Stimulated activated CD4-positive, alpha-beta T cell treated with anti-CD3 and anti-CD28 coated beads, Interleukin-2, amount 100 ng/mL, for 48 hours (primary cell): ENCODE measurements at regions not wholly inside any gene's neighbourhood (a gene's known extent, or its start where the extent isn't known, plus 50 kb on each side); places are given as distances from the start of the nearest gene placed in this dataset.

Experiments used
- DNase-seq, 2 donors: peaks; one replicate each; pipeline ENCODE4 v3.0.0-alpha.2; 2020

DNA sequence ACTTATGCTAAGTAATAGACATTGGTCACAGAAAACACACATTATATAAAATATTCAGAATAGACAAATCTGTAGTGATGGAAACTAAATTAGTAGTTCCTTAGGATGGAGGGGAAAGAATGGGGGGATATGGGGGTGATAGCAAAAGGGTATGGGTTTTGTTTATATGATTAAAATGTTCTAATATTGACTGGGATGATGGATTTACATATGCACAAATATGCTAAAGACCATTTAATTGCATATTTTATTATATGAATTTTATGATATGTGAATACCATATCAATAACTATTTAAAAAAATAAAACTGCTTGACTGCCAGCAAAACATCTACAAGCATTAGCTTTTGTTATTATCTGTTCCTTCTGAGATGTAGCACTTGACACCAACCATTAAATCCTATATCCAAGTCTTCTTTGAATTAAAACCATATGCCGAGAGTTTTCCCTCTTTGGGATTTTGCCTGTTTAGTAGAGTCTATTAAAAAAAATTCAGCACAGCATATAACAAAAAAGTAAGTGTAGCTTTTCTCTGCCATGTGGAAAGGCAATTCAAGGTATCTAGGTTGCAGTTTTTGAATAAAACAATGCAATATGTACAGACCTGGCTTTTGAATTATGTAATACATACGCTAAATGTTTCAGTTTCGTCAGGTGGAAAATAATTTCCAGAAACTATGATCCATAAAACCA lies 2584.1 kb upstream of the PCDH20 start:
- DNase-seq: no peak

DNA sequence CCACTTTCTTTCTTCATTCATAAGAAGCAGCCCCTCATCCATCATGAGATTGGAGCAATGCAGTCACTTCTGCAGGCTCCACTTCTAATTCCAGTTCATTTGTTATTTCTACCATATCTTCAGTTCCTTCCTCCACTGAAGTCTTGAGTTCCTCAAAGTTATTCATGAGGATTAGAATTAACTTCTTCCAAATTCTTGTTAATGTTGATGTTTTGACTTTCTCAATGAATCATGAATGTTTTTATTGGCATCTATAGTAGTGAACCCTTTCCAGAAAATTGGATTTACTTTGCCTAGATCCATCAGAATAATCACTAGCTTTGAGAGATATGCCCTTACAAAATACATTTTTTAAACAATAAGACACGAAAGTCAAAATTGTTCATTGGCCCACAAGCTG lies 2567.7 kb upstream of the PCDH20 start:
- no peak for DNase-seq

DNA sequence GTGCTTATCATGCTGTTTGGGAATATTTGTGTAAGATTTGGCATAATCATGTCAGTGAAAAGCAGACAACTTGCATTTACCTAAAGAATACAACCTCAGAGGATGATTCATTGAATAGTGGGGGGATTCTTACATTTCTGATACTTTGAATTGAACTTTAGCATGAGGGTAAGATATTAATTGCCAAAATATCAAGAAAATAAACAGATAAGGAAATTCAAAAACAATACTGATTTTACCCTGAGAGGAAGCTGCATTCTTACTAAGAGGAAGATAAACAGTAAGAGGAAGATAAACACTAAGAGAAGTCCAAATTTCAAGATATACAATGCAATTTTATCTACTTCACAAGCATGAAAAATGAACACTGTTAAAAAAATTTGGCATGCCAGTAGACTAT lies 2564.3 kb upstream of the PCDH20 start:
- no peak for DNase-seq

DNA sequence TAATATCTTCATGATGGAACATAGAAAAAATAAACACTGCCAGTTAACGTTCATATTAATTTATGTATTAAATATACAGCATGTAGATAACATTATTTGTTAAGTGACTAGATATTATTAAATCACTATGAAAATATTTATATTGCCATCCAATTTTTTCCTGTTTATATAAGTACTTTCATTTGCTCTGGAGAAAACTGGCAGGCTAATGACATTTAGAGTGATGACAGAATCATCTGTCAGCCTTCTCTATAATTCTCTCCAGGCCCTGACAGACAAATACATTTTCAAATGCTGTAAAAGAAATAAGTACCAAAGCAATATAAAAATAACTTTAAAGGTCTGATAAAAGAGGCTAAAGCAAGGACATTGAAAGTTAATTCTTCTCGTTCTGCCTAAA lies 2556.7 kb upstream of the PCDH20 start:
- no peak for DNase-seq

DNA sequence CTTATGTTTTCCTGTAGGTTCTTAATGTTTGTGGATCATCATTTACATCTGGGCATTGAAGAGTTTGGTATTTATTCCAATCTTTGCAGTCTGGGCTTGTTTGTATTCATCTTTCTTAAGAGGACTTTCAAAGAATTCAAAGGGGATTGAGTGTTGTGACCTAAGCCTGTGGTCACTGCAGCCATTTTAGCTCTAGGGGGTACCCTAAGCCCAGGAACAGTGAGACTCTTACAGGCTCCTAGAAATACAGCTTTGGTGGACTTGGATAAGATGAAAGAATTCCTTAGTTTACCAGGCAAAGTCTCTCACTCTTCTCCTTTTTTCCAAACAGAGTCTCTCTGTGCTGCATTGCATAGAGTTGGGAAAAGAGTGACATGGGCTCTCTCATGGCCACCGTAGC lies 2539.0 kb upstream of the PCDH20 start:
- no peak for DNase-seq

DNA sequence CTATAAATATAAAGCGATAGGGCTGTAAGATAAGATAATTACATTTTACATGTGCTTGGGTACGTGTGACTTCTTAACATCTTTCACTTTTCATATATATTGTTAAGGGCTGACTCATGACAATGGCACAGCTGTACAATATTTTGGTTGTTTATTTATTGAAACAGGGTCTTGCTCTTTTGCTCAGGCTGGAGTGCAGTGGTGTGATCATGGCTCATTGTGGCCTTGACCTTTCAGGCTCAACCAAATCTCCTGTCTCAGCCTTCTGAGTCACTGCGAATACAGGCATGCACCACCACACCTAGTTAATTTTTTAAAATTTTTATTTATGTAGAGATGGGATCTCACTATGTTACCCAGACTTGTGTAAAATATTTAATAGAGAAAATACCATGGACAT lies 2532.4 kb upstream of the PCDH20 start:
- no peak for DNase-seq

DNA sequence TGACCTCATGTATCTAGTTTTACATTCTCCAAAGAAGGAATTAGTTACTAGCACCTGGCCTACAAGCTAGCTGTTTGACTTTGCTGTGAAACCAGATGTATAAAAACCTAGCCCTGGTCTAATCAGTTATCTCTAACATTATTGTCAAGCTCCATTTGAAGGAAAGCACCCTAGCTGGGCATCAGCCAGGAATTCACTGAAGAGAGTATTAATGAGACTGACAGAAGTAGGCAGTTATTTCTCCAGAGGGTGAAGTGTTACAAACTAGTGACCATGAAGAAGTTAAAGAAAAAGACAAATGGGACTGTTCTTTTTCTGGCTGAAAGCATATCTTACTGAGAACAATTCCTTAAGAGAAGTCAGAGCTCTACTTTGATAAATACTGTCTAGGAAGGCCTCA lies 2529.3 kb upstream of the PCDH20 start:
- no peak for DNase-seq

DNA sequence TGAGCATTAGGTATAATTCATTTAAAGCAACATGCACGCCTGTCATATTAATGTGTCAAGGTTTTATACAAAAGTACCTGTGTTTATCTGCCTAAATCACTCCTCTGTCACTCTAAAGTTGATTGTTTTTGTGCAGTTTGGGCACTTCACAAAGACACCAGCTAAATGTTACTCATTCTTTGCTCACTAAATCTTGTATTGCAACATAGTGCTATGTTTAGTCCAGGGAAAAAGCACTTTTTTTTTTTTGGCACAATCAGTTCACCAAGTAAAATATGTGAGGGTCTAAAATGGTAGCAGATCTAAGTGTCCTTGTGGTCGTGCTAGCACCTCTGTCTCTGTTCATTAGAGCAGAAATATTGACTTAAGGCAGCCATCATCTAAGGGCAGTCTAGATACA lies 2526.7 kb upstream of the PCDH20 start:
- no peak for DNase-seq

DNA sequence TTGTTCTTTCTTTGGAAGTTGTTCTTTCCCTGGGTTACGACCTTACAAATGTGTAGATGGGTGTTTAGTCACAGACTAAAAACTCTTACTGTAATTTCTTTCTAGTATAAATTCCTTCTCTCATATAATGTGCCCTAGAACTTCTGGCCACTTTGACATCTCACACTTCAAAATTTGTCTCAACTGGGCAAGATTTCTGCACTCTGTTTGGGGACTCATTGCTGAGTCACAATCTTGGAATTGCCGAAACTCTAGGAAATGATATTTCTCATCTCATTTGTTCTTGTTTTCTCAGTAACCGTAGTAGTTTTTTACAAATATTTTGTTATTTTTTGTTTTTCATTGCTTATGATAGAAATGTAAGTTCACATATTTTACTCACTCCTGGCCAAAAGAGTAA lies 2523.2 kb upstream of the PCDH20 start:
- DNase-seq: no peak

DNA sequence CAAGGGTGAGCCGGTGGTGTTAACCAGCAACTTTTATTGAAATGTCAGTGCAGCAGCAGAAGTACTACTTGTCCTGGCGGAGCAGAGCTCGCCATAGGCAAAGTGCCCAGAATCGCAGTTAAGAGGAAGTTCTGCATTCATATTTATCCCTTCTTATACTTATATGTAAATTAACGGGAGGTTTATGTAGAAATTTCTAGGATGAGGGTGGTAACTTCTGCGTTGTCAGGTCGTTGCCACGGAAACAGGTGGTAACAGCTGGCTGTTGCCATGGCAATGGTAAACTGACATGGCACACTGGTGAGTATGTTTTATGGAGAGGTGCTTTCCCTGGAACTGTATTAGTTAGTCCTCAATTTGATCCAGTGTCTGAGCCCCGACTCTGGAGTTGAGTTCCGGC lies 2494.9 kb upstream of the PCDH20 start:
- no peak for DNase-seq

DNA sequence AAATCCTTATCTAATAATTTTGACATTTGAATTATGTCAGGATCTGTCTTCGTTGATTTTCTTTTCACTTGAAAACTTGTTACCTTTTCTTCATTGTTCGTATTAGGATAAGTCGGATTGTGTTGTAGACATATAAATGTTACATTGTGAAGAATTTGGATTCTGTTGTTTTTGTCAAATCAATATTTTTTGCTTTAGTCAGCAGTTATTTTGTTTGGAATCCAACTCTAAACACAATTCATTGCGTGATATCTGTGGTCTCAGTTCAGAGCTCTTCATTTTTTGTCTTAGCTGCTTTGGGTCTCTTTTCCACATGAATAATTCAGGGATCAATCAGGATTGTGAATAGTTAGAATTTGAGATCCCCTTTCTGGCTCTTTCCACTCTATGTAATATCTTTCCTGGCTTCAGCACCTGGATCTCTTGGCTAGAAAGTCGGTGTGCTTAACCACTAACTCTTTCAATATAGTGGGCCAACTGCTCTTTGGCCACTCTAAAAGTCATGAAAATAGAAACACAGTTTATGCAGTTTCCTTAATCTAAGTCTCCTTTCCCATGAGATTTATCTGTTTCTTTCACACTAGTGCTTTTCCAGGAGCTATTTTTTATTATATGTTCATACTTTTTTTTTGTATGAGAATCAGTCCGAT lies 2494.2 kb upstream of the PCDH20 start:
- no peak for DNase-seq

DNA sequence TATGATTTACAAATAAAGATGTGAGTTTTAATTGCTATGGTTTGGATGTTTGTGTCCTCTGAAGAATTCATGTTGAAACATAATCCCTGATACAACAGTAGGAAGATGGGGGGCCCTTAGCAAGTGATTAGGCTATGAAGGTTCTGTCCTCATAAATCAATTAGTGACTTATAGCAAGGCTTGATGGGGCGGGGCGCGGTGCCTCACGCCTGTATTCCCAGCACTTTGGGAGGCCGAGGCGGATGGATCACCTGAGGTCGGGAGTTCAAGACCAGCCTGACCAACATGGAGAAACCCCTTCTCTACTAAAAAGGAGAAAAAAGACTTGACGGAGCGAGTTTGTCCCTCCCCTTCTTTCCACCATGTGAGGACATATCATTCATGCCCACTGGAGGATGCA lies 2486.5 kb upstream of the PCDH20 start:
- DNase-seq: no peak

DNA sequence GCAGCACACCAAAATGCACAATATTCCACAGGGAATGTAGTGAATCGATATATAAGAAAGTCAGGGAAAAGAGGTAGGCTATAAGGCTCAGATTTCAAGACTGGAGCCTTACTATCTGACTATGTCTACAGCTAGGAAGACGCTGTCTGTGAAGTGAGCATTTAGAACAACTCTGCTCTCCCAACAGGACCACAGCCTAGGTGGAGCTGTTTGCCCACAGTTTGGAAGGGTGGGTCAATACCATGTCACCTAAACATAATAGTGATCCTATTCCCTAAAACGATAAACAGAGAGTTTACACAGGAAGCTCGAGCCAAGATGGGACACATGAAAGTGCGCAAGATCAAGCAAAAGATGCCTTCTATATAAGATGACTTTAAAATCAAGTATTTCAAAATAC lies 2486.0 kb upstream of the PCDH20 start:
- no peak for DNase-seq

DNA sequence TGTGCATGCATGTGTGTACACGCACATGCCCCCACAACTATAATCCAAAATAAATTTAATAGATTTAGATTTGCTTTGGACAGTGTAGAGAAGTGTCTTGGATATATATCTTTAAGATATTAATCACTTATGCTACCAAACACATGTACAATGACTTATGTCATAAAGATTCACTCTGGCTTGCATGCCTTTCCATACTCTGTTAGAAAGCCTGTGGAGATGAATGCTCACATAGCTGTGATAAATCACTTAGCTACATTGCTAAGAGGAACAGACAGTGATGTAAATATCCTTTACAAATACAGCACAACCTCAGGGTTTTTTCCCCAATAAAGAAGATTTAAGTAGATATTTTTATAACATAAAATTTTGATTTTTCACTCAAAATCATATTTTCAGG lies 2484.8 kb upstream of the PCDH20 start:
- no peak for DNase-seq

DNA sequence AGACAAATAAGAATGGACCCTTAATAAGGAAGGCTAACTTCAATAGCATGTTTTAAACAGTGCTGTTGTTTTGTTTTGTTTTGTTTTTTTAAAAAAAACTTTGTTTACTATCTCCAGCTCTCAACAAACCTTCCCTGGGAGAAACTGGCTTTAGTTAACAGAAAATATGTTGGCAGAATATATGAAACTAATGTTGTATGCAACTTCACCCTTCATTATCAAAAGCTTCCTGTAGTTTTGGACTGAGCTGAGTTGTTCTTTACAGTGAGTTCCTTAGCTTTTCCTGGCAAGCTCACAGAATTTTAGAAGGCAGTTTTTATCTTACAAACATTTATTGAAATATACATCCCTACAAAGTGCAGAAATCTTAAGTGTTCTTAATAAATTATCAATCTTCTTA lies 2480.7 kb upstream of the PCDH20 start:
- DNase-seq: no peak

DNA sequence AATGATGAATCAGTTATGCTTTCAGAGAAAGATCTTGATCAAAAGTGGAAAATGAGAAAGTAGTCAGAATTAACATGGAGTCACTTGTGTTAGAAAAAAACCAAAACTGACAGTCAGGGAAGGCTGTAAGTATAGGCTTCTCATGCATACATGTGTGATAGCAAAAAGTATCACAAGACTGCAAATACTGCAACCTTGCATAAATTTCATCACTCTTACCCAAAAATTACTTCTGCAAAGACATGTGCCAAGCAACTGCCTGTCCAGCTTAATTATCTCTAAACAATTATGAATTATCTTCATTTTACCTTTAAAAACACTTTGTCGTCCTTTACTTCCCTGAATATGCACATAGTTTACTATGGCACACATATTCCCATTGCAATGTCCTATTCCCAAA lies 2466.4 kb upstream of the PCDH20 start:
- DNase-seq: no peak

DNA sequence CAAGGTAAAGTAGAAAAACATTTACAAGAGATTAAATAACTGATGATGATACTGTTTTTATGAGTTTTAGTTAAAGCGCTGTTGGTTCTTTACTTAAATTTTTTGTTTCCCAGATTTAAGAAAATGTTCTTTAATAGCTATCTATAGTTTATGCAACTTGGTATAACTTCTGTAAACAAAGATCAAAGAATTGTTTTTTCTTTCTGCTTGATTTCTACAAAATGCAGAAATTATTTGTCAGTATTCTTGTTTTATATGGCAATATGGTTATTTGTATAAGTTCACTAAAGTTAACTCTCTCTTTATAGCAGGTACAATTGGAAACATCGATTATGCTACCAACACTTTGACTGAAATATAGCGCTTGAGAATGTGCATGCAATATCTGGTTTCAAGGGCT lies 2465.1 kb upstream of the PCDH20 start:
- no peak for DNase-seq

DNA sequence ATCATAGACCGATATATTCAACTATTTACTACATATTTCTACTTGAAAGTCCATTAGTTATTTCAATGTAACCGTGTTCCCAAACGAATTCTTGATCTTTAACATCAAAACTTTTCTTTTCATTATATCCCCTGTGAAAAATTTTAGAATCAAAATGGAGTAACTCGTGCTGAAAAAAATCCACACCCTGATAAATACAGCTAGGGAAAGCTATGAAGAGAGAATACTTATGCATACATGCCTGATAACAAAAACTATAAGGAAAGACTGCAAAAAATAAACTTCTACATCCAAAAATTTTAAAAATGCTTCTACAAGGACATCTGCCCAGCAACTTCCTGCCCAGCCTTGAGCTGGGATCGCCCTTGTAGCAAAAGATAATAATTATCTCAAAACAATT lies 2458.3 kb upstream of the PCDH20 start:
- DNase-seq: no peak

DNA sequence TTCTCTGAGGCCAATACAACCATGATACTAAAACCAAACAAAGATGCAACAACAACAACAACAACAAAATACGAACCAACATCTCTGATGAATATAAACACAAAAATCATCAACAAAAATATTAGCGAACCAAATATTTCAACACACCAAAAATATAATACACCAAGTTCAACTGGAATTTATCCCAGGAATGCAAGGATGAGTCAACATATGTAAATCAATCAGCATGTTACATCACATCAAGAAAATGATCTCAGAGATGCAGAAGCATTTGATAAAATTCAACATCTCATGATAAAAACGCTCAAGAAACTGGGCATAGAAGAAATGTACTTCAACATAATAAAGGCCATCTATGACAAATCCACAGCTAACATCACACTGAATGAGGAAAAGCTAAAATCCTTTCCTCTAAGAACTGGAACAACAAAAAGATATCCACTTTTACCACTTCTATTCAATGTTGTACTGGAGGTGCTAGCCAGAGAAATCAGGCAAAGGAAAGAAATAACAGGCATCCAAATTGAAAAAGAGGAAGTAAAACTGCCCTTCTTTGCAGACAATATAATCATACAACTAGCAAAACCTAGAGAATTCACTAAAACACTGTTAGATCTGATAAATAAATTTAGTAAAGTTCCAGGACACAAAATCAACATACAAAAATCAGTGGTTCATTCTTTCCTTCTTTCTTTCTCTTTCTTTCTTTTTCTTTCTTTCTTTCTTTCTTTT lies 2448.7 kb upstream of the PCDH20 start:
- no peak for DNase-seq

DNA sequence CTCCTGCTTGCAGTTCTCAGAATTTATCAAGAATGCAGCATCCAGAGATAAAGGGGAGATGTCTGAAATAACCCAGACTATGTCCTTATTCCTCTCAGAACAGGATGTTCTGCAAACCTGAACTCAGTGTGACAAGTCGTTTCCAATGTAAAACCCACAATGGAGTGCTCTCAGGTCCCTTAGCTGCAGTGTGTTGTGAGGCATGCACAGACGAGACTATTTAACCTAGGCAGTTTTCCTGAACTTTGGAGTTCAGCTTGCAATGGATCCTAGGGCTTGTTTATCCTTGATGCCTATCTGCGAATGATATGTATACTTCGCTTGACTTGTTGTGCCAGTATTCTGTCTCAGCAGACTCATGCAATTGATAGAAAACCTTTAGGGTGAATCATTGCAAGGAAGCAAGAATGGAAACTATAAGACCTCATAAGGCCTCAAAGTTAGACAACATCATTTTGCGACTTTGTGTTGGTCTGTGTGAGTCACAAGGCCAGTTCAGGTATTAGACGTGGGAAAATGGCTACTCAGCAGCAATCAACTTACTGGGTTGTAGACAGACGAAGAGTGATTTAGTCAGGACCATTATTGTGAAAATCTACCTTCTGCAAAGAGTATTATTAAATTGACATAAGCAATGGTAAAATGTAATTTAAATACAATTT lies 2439.9 kb upstream of the PCDH20 start:
- DNase-seq: no peak

DNA sequence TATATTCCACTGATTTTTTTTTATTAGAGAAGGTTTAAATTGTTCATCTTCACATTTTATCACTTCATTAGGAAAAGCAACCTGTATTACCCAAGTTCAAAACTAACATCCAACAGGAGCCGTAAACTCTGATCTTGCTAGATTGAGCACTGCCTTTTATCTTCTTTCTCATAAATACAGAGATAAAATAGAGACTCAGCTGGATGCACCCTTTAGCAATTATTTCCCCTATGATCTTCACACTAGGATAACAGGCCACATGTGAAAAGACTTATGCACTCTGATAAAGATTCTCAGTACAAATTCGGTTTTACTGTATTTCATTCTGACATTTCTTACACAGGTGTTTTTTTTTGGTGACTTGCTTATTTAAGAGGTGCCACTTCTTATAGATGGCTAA lies 2438.2 kb upstream of the PCDH20 start:
- DNase-seq: no peak

DNA sequence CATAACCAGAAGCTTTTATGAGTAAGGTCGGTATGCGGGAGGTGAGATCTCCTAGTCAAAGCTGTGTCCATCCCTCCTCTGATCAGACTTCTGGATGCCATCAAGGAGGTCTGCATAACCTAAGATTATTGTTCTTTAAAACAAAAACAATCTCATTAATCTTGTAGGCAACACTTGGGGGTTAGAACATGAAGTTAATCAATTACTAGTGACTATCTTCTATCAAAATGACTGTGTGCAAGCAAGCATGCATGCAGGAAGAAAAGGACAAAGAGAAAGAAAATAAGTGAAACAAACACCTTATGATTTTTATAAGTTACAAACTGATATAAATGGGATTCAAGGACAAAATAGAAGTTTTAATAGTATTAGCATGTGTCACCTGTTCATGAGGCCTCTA lies 2435.9 kb upstream of the PCDH20 start:
- no peak for DNase-seq

DNA sequence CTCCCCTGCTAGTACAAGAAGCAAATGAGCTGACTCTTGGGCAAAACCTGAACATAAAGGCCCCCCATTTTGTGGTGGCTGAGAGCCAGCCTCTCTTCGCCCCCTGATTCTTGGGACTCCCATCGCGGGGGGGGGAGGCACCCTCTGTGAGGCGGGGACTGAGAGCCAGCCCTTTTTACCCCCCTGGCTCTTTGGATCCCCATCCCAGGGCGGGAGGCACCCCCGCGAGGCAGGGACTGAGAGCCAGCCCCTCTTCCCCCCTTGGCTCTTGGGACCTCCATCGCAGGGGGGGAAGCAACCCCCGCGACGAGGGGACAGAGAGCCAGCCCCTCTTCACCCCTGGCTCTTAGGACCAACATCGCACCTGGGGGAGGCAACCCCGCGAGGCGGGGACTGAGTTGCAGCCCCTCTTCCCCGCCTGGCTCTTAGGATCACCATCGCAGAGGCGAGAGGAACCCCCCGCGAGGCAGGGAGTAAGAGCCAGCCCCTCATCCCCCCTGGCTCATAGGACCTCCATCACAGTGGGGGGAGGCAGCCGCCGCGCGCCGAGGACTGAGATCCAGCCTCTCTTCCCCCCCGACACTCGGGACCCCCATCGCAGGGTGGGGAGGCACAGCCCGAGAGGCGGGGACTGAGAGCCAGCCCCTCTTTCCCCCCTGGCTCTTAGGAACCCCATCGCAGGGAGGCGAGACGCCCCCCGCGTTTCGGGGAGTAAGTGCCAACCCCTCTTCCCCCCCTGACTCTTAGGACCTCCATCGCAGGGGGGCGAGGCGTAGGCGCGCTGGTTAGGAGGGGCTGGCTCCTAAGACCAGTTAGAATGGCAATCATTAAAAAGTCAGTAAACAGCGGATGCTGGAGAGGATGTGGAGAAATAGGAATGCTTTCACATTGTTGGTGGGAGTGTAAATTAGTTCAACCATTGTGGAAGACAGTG lies 2428.4 kb upstream of the PCDH20 start:
- no peak for DNase-seq
